ENCODE measurements at regions not wholly inside any gene's neighbourhood (a gene's known extent, or its start where the extent isn't known, plus 50 kb on each side); places are given as distances from the start of the nearest gene placed in this dataset.

- DNase-seq, result no peak
Measured at GRCh38 chr6:169079650-169080049, 174.0 kb downstream of the THBS2 start.

- DNase-seq, result no peak
Measured at GRCh38 chr6:169078399-169079145, 175.1 kb downstream of the THBS2 start.

- DNase-seq, result no peak
Measured at GRCh38 chr6:169075915-169076654, 177.6 kb downstream of the THBS2 start.

- no peak for DNase-seq
Measured at GRCh38 chr6:169075211-169075914, 178.3 kb downstream of the THBS2 start.

GRCh38 chr6:169074526-169074925 lies 179.1 kb downstream of the THBS2 start:
- no peak for DNase-seq

GRCh38 chr6:169073311-169073710 lies 180.3 kb downstream of the THBS2 start:
- DNase-seq, result no peak

GRCh38 chr6:169072127-169073042 lies 181.3 kb downstream of the THBS2 start:
- no peak for DNase-seq

- DNase-seq, result no peak
Measured at GRCh38 chr6:169071394-169071793, 182.3 kb downstream of the THBS2 start.

- no peak for DNase-seq
Measured at GRCh38 chr6:169070506-169071176, 183.0 kb downstream of the THBS2 start.

GRCh38 chr6:169069356-169069755 lies 184.3 kb downstream of the THBS2 start:
- DNase-seq, result no peak

- no peak for DNase-seq
Measured at GRCh38 chr6:169064194-169064593, 189.5 kb downstream of the THBS2 start.

- no peak for DNase-seq
Measured at GRCh38 chr6:169062272-169062671, 191.4 kb downstream of the THBS2 start.

GRCh38 chr6:169058634-169059033 lies 195.0 kb downstream of the THBS2 start:
- no peak for DNase-seq

GRCh38 chr6:169052462-169052861 lies 201.2 kb downstream of the THBS2 start:
- no peak for DNase-seq

- DNase-seq, result no peak
Measured at GRCh38 chr6:169051371-169051770, 202.3 kb downstream of the THBS2 start.

- DNase-seq, result no peak
Measured at GRCh38 chr6:169048865-169049205, 204.8 kb downstream of the THBS2 start.

- no peak for DNase-seq
Measured at GRCh38 chr6:169048185-169048864, 205.3 kb downstream of the THBS2 start.

- DNase-seq, result no peak
Measured at GRCh38 chr6:169047345-169047744, 206.3 kb downstream of the THBS2 start.

GRCh38 chr6:169046483-169047192 lies 207.0 kb downstream of the THBS2 start:
- no peak for DNase-seq

- no peak for DNase-seq
Measured at GRCh38 chr6:169046021-169046420, 207.6 kb downstream of the THBS2 start.

GRCh38 chr6:169045486-169045885 lies 208.2 kb downstream of the THBS2 start:
- DNase-seq, result no peak

Data from inflammatory macrophage (primary cell).